Type B pancreatic cell (in vitro differentiated cells): ENCODE measurements at regions not wholly inside any gene's neighbourhood (a gene's known extent, or its start where the extent isn't known, plus 50 kb on each side); places are given as distances from the start of the nearest gene placed in this dataset.

Experiments used
- DNase-seq: peaks from one replicate; pipeline ENCODE4 v3.0.0; 2021; ENCODE audit warnings: mixed read lengths; ENCODE audit not compliant: unreplicated experiment; ENCODE audit errors: extremely low spot score
- H3K27ac Mint-ChIP-seq: 2 replicates; pipeline ENCODE4 v1.8.0; 2021; ENCODE audit warnings: mild to moderate bottlenecking, mixed read lengths
- H3K27me3 Mint-ChIP-seq: 2 replicates; pipeline ENCODE4 v1.8.0; 2021; ENCODE audit warnings: mixed read lengths
- H3K36me3 Mint-ChIP-seq: 2 replicates; pipeline ENCODE4 v1.8.0; 2021; ENCODE audit warnings: mixed read lengths
- H3K4me1 Mint-ChIP-seq: one replicate; pipeline ENCODE4 v1.8.0; 2021; ENCODE audit warnings: mixed read lengths; ENCODE audit not compliant: unreplicated experiment
- H3K4me3 Mint-ChIP-seq: 2 replicates; pipeline ENCODE4 v1.8.0; 2021; ENCODE audit warnings: mild to moderate bottlenecking, mixed read lengths
- H3K9me3 Mint-ChIP-seq: 2 replicates; pipeline ENCODE4 v1.8.0; 2021; ENCODE audit warnings: mixed read lengths
- CTCF ChIP-seq: fragments of 200-600 bp; sonication (generic); conservative IDR thresholded peaks from 2 replicates; pipeline ENCODE4 v1.5.0; 2021; ENCODE audit warnings: antibody characterized with exemption, mild to moderate bottlenecking

- H3K4me3 Mint-ChIP-seq, result no peak overlapping the region
- no peaks in the 10 kb centered on the region for H3K4me1 Mint-ChIP-seq
- DNase-seq, result no peak
- H3K27ac Mint-ChIP-seq, result no peak overlapping the region
- peaks cover 27% of the 10 kb centered on the region for H3K27me3 Mint-ChIP-seq
- no peak for TF ChIP-seq CTCF
- no peaks in the 10 kb centered on the region for H3K9me3 Mint-ChIP-seq
- H3K36me3 Mint-ChIP-seq, result no peaks in the 10 kb centered on the region
These were observed 154.2 kb upstream of the SV2C start for GRCh38 chr5:75928992-75929391.

- TF ChIP-seq CTCF, result no peak
- Mint-ChIP-seq H3K4me1 (no peaks in the 10 kb centered on the region), H3K4me3 (no peak overlapping the region), H3K27me3 (peaks cover 15% of the 10 kb centered on the region), H3K27ac (no peak overlapping the region), H3K9me3 (no peaks in the 10 kb centered on the region), H3K36me3 (no peaks in the 10 kb centered on the region)
- DNase-seq, result no peak
These were observed 160.7 kb upstream of the SV2C start for GRCh38 chr5:75922480-75922879.

GRCh38 chr5:75921011-75921410 lies 162.2 kb upstream of the SV2C start:
- H3K27ac Mint-ChIP-seq, result no peak overlapping the region
- H3K36me3 Mint-ChIP-seq, result no peaks in the 10 kb centered on the region
- TF ChIP-seq CTCF, result no peak
- no peak for DNase-seq
- no peaks in the 10 kb centered on the region for H3K9me3 Mint-ChIP-seq
- no peak overlapping the region for H3K4me3 Mint-ChIP-seq
- H3K4me1 Mint-ChIP-seq, result no peaks in the 10 kb centered on the region
- H3K27me3 Mint-ChIP-seq, result peaks cover 19% of the 10 kb centered on the region

- no peaks in the 10 kb centered on the region for H3K36me3 Mint-ChIP-seq
- H3K27ac Mint-ChIP-seq, result no peak overlapping the region
- peaks cover 36% of the 10 kb centered on the region for H3K27me3 Mint-ChIP-seq
- no peak for DNase-seq
- no peak for TF ChIP-seq CTCF
- no peak overlapping the region for H3K4me3 Mint-ChIP-seq
- H3K4me1 Mint-ChIP-seq, result no peaks in the 10 kb centered on the region
- no peaks in the 10 kb centered on the region for H3K9me3 Mint-ChIP-seq
These were observed 167.0 kb upstream of the SV2C start for GRCh38 chr5:75916144-75916543.

GRCh38 chr5:75909223-75909622 lies 174.0 kb upstream of the SV2C start:
- Mint-ChIP-seq H3K36me3 (no peaks in the 10 kb centered on the region), H3K9me3 (no peaks in the 10 kb centered on the region), H3K4me3 (no peak overlapping the region), H3K27me3 (peaks cover 34% of the 10 kb centered on the region), H3K27ac (no peak overlapping the region), H3K4me1 (no peaks in the 10 kb centered on the region)
- TF ChIP-seq CTCF, result no peak
- no peak for DNase-seq

- Mint-ChIP-seq H3K27me3 (peaks cover 31% of the 10 kb centered on the region), H3K4me3 (no peak overlapping the region), H3K36me3 (no peaks in the 10 kb centered on the region), H3K27ac (no peak overlapping the region), H3K9me3 (no peaks in the 10 kb centered on the region), H3K4me1 (no peaks in the 10 kb centered on the region)
- DNase-seq, result no peak
- TF ChIP-seq CTCF, result no peak
These were observed 175.5 kb upstream of the SV2C start for GRCh38 chr5:75907651-75908050.
